HepG2 (cell line): ENCODE measurements at regions not wholly inside any gene's neighbourhood (a gene's known extent, or its start where the extent isn't known, plus 50 kb on each side); places are given as distances from the start of the nearest gene placed in this dataset.
"Not testable (repeated sequence)": the region's sequence is repeated elsewhere in the genome, so short reads cannot be mapped to it uniquely, and the experiment has no call there.

Source experiments
- BHLHE40 ChIP-seq: IDR thresholded peaks from 2 replicates; pipeline ENCODE4 v1.6.1; 2011; ENCODE audit warnings: low read length, improper control_type of control experiment
- ZC3H13 ChIP-seq: sonication (generic); formaldehyde crosslinking; IDR thresholded peaks from 2 replicates; pipeline ENCODE4 v1.8.1; 2023; ENCODE audit warnings: mild to moderate bottlenecking, missing genetic modification reagents, moderate library complexity
- ZNF510 ChIP-seq: sonication (generic); formaldehyde crosslinking; IDR thresholded peaks from 2 replicates; pipeline ENCODE4 v1.4.0; 2020; ENCODE audit warnings: low read depth, mild to moderate bottlenecking, missing genetic modification reagents
- ZSCAN20 ChIP-seq: sonication (generic); formaldehyde crosslinking; IDR thresholded peaks from 2 replicates; pipeline ENCODE4 v1.4.0; 2020; ENCODE audit warnings: missing genetic modification reagents, mild to moderate bottlenecking, borderline replicate concordance
- TF ChIP-seq, protein P1 (sequence below): sonication (generic); formaldehyde crosslinking; IDR thresholded peaks from 2 replicates; pipeline ENCODE4 v1.5.0; 2020; ENCODE audit warnings: missing genetic modification reagents
- TF ChIP-seq, protein P2 (sequence below): sonication (generic); formaldehyde crosslinking; IDR thresholded peaks from 2 replicates; pipeline ENCODE4 v1.5.0; 2020; ENCODE audit warnings: mild to moderate bottlenecking, missing genetic modification reagents, moderate library complexity
- TF ChIP-seq, protein P3 (sequence below), 2 experiments: IDR thresholded peaks; 2 replicates each; pipeline ENCODE4 v1.6.1; 2011 to 2012; ENCODE audit warnings: low read length in 2 of 2, borderline replicate concordance in 1 of 2, low read depth in 1 of 2, mild to moderate bottlenecking in 1 of 2, moderate library complexity in 1 of 2

DNA sequence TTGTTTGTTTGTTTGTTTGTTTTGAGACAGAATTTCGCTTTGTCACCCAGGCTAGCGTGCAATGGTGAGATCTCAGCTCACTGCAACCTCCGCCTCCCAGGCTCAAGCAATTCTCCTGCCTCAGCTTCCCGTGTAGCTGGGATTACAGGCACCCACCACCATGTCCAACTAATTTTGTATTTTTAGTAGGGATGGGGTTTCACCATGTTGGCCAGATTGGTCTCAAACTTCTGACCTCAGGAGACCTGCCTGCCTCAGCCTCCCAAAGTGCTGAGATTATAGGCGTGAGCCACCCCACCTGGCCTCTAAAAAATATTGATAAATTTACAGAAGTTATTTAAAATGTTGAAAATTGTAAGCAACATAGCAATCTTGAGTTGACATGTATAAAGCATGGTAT, 57.1 kb upstream of the LOC128125822 start:
- not testable (repeated sequence) for TF ChIP-seq ZC3H13; ZNF510 (CRISPR knock-in tag); BHLHE40; ZSCAN20 (CRISPR knock-in tag)
- TF ChIP-seq, protein P1, sequence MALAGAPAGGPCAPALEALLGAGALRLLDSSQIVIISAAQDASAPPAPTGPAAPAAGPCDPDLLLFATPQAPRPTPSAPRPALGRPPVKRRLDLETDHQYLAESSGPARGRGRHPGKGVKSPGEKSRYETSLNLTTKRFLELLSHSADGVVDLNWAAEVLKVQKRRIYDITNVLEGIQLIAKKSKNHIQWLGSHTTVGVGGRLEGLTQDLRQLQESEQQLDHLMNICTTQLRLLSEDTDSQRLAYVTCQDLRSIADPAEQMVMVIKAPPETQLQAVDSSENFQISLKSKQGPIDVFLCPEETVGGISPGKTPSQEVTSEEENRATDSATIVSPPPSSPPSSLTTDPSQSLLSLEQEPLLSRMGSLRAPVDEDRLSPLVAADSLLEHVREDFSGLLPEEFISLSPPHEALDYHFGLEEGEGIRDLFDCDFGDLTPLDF, result not testable (repeated sequence)
- TF ChIP-seq, protein P2, sequence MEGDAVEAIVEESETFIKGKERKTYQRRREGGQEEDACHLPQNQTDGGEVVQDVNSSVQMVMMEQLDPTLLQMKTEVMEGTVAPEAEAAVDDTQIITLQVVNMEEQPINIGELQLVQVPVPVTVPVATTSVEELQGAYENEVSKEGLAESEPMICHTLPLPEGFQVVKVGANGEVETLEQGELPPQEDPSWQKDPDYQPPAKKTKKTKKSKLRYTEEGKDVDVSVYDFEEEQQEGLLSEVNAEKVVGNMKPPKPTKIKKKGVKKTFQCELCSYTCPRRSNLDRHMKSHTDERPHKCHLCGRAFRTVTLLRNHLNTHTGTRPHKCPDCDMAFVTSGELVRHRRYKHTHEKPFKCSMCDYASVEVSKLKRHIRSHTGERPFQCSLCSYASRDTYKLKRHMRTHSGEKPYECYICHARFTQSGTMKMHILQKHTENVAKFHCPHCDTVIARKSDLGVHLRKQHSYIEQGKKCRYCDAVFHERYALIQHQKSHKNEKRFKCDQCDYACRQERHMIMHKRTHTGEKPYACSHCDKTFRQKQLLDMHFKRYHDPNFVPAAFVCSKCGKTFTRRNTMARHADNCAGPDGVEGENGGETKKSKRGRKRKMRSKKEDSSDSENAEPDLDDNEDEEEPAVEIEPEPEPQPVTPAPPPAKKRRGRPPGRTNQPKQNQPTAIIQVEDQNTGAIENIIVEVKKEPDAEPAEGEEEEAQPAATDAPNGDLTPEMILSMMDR (CRISPR knock-in tag), result not testable (repeated sequence)
- TF ChIP-seq, protein P3, sequence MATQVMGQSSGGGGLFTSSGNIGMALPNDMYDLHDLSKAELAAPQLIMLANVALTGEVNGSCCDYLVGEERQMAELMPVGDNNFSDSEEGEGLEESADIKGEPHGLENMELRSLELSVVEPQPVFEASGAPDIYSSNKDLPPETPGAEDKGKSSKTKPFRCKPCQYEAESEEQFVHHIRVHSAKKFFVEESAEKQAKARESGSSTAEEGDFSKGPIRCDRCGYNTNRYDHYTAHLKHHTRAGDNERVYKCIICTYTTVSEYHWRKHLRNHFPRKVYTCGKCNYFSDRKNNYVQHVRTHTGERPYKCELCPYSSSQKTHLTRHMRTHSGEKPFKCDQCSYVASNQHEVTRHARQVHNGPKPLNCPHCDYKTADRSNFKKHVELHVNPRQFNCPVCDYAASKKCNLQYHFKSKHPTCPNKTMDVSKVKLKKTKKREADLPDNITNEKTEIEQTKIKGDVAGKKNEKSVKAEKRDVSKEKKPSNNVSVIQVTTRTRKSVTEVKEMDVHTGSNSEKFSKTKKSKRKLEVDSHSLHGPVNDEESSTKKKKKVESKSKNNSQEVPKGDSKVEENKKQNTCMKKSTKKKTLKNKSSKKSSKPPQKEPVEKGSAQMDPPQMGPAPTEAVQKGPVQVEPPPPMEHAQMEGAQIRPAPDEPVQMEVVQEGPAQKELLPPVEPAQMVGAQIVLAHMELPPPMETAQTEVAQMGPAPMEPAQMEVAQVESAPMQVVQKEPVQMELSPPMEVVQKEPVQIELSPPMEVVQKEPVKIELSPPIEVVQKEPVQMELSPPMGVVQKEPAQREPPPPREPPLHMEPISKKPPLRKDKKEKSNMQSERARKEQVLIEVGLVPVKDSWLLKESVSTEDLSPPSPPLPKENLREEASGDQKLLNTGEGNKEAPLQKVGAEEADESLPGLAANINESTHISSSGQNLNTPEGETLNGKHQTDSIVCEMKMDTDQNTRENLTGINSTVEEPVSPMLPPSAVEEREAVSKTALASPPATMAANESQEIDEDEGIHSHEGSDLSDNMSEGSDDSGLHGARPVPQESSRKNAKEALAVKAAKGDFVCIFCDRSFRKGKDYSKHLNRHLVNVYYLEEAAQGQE (IDR thresholded peaks at IDR 0.05; ENCODE audit: borderline replicate concordance in 1 of 2, low read depth in 1 of 2, low read length in 2 of 2), result not testable (repeated sequence)
